Brain microvascular endothelial cell (primary cell): ENCODE measurements at regions not wholly inside any gene's neighbourhood (a gene's known extent, or its start where the extent isn't known, plus 50 kb on each side); places are given as distances from the start of the nearest gene placed in this dataset.

Experiments used
- DNase-seq: peaks from one replicate; pipeline ENCODE4 v3.0.0-alpha.2; 2020
- H3K27ac ChIP-seq: fragments of 250-450 bp; sonication (Bioruptor Pico); 2 replicates; pipeline ENCODE4 v1.5.1; 2020; ENCODE audit warnings: mild to moderate bottlenecking, moderate library complexity
- H3K27me3 ChIP-seq: fragments of 250-450 bp; sonication (Bioruptor Pico); replicated peaks from 2 replicates; pipeline ENCODE4 v1.5.1; 2020; ENCODE audit warnings: mild to moderate bottlenecking
- H3K36me3 ChIP-seq: fragments of 250-450 bp; sonication (Bioruptor Pico); replicated peaks from 2 replicates; pipeline ENCODE4 v1.5.1; 2020; ENCODE audit warnings: mild to moderate bottlenecking
- H3K4me3 ChIP-seq: 2 replicates; pipeline ENCODE4 v1.5.1; 2011; ENCODE audit warnings: low read depth, mild to moderate bottlenecking, control low read depth, low read length, moderate library complexity
- CTCF ChIP-seq: IDR thresholded peaks from 2 replicates; pipeline ENCODE4 v1.5.1; 2011; ENCODE audit warnings: low read depth, mild to moderate bottlenecking, moderate library complexity, low read length, control low read depth, inconsistent platforms; ENCODE audit errors: missing control alignments
- in situ Hi-C: cut with HindIII; loops from 2 replicates; pipeline ENCODE4 v1.10.0; 2017; ENCODE audit warnings: low sequenced_read_pairs, low pct_ligation_motif_present

- TF ChIP-seq CTCF: no peak
- H3K4me3 ChIP-seq: no peak overlapping the region
- H3K27ac ChIP-seq: no peak overlapping the region
- no peak for DNase-seq
- H3K36me3 ChIP-seq: no peaks in the 10 kb centered on the region
- no peaks in the 10 kb centered on the region for H3K27me3 ChIP-seq
- in situ Hi-C loops: no loop called here
Observed at GRCh38 chr10:109689785-109690184, 233.5 kb downstream of the XPNPEP1 start.

- no peak for DNase-seq
- Histone ChIP-seq H3K4me3 (no peak overlapping the region), H3K27me3 (no peaks in the 10 kb centered on the region), H3K27ac (no peak overlapping the region), H3K36me3 (no peaks in the 10 kb centered on the region)
- TF ChIP-seq CTCF: no peak
- in situ Hi-C loops: no loop called here
Observed at GRCh38 chr10:109679478-109679877, 243.8 kb downstream of the XPNPEP1 start.

- Histone ChIP-seq H3K36me3 (no peaks in the 10 kb centered on the region), H3K27ac (no peak overlapping the region), H3K4me3 (no peak overlapping the region), H3K27me3 (no peaks in the 10 kb centered on the region)
- in situ Hi-C loops: no loop called here
- DNase-seq: no peak
- no peak for TF ChIP-seq CTCF
Observed at GRCh38 chr10:109678857-109679256, 244.5 kb downstream of the XPNPEP1 start.

- no peaks in the 10 kb centered on the region for H3K27me3 ChIP-seq
- no peak overlapping the region for H3K4me3 ChIP-seq
- H3K27ac ChIP-seq: no peak overlapping the region
- in situ Hi-C loops: no loop called here
- no peak for DNase-seq
- H3K36me3 ChIP-seq: no peaks in the 10 kb centered on the region
- TF ChIP-seq CTCF: no peak
Observed at GRCh38 chr10:109676703-109677102, 246.6 kb downstream of the XPNPEP1 start.

GRCh38 chr10:109668703-109669102, 254.6 kb downstream of the XPNPEP1 start:
- TF ChIP-seq CTCF: no peak
- no peak for DNase-seq
- in situ Hi-C loops: no loop called here

GRCh38 chr10:109668154-109668665, 255.1 kb downstream of the XPNPEP1 start:
- H3K36me3 ChIP-seq: no peaks in the 10 kb centered on the region
- no peak for DNase-seq
- H3K27ac ChIP-seq: no peak overlapping the region
- no peak for TF ChIP-seq CTCF
- no peaks in the 10 kb centered on the region for H3K27me3 ChIP-seq
- no peak overlapping the region for H3K4me3 ChIP-seq
- in situ Hi-C loops: no loop called here

More at GRCh38 chr10:109668703-109669102, 254.6 kb downstream of the XPNPEP1 start:
- no peaks in the 10 kb centered on the region for H3K36me3 ChIP-seq
- no peak overlapping the region for H3K4me3 ChIP-seq
- no peak overlapping the region for H3K27ac ChIP-seq
- H3K27me3 ChIP-seq: no peaks in the 10 kb centered on the region
